PC-9 (cell line): ENCODE measurements at regions not wholly inside any gene's neighbourhood (a gene's known extent, or its start where the extent isn't known, plus 50 kb on each side); places are given as distances from the start of the nearest gene placed in this dataset.

Source experiments
- BruUV-seq: library from RNA; stranded (reverse); fragments of 400-500 nt; replicated peaks from 2 replicates; lab custom pipeline; 2021; lab: Mats Ljungman, UMichigan
- CTCF ChIA-PET: fragments of 300-600 bp; sonication (Branson Sonifier 250); formaldehyde crosslinking; loops from one replicate; lab custom pipeline; 2022; ENCODE audit warnings: antibody characterized with exemption; lab: Charles Lee
- POLR2A ChIA-PET: fragments of 300-600 bp; sonication (Branson Sonifier 250); formaldehyde crosslinking; loops from one replicate; lab custom pipeline; 2022; ENCODE audit warnings: antibody characterized with exemption; ENCODE audit not compliant: unreplicated experiment; lab: Charles Lee
- DNase-seq, 2 experiments: peaks; one replicate each; pipeline versions ENCODE4 v3.0.0 to v3.0.0-alpha.2; 2015 to 2022; ENCODE audit warnings: mixed read lengths in 1 of 2
- H2AFZ ChIP-seq: fragments of 200-600 bp; sonication (generic); 2 replicates; pipeline ENCODE4 v1.8.1; 2017; ENCODE audit warnings: antibody characterized with exemption
- H3F3A ChIP-seq: fragments of 200-600 bp; sonication (generic); 2 replicates; pipeline ENCODE4 v1.8.1; 2017; ENCODE audit warnings: antibody characterized with exemption, mild to moderate bottlenecking, low read depth; ENCODE audit not compliant: insufficient read depth
- H3K27ac ChIP-seq: fragments of 200-600 bp; sonication (generic); 2 replicates; pipeline ENCODE4 v1.6.1; 2016; ENCODE audit warnings: mixed run types
- H3K27me3 ChIP-seq: fragments of 200-600 bp; sonication (generic); 2 replicates; pipeline ENCODE4 v1.6.1; 2016; ENCODE audit warnings: low read depth, mixed run types; ENCODE audit not compliant: insufficient read depth
- H3K36me3 ChIP-seq: fragments of 200-600 bp; sonication (generic); 2 replicates; pipeline ENCODE4 v1.6.1; 2016; ENCODE audit warnings: low read depth, mixed run types
- H3K4me1 ChIP-seq: fragments of 200-600 bp; sonication (generic); replicated peaks from 2 replicates; pipeline ENCODE4 v1.6.1; 2016; ENCODE audit warnings: mixed run types; ENCODE audit not compliant: insufficient read depth
- H3K4me2 ChIP-seq: fragments of 200-600 bp; sonication (generic); 2 replicates; pipeline ENCODE4 v1.6.1; 2017; ENCODE audit warnings: mixed run types
- H3K4me3 ChIP-seq: fragments of 200-600 bp; sonication (generic); 2 replicates; pipeline ENCODE4 v1.6.1; 2016; ENCODE audit warnings: mixed run types
- H3K79me2 ChIP-seq: fragments of 200-600 bp; sonication (generic); 2 replicates; pipeline ENCODE4 v1.6.1; 2017; ENCODE audit warnings: low read depth, mixed run types
- H3K9me2 ChIP-seq: fragments of 200-600 bp; sonication (generic); 2 replicates; pipeline ENCODE4 v1.8.1; 2017; ENCODE audit warnings: mild to moderate bottlenecking; ENCODE audit not compliant: insufficient read depth
- H3K9me3 ChIP-seq: fragments of 200-600 bp; sonication (generic); 2 replicates; pipeline ENCODE4 v1.8.1; 2016; ENCODE audit warnings: low read depth; ENCODE audit not compliant: insufficient read depth
- H4K20me1 ChIP-seq: fragments of 200-600 bp; sonication (generic); 2 replicates; pipeline ENCODE4 v1.8.1; 2017; ENCODE audit not compliant: insufficient read depth
- CTCF ChIP-seq: fragments of 200-600 bp; sonication (generic); conservative IDR thresholded peaks from 2 replicates; pipeline ENCODE4 v1.6.1; 2017; ENCODE audit warnings: mixed run types, antibody characterized with exemption, mild to moderate bottlenecking, moderate library complexity
- EZH2 ChIP-seq: fragments of 200-600 bp; sonication (generic); IDR thresholded peaks from 2 replicates; pipeline ENCODE4 v1.8.0; 2017; ENCODE audit warnings: antibody characterized with exemption, low read depth
- intact Hi-C: fragments of 100-400 bp; cut with micrococcal nuclease; formaldehyde crosslinking; loops from one replicate; pipeline ENCODE4 v1.10.0; 2022; ENCODE audit not compliant: unreplicated experiment

GRCh38 chr3:13716540-13717221 lies 163.2 kb downstream of the WNT7A start:
- no peaks in the 10 kb centered on the region for H3K9me3 ChIP-seq
- no peaks in the 10 kb centered on the region for H3K79me2 ChIP-seq
- no peak overlapping the region for H3K4me2 ChIP-seq
- no peaks in the 10 kb centered on the region for H4K20me1 ChIP-seq
- no peaks in the 10 kb centered on the region for H3K9me2 ChIP-seq
- ChIA-PET POLR2A (no interaction called here), CTCF (no interaction called here)
- no peaks in the 10 kb centered on the region for H3K4me1 ChIP-seq
- no peaks in the 10 kb centered on the region for H3F3A ChIP-seq
- TF ChIP-seq CTCF = no peak
- no peak for TF ChIP-seq EZH2
- no peak for DNase-seq
- intact Hi-C loops = no loop called here
- H3K27me3 ChIP-seq = peaks cover 14% of the 10 kb centered on the region
- BruUV-seq = no TSS peak
- no peak overlapping the region for H2AFZ ChIP-seq
- no peaks in the 10 kb centered on the region for H3K36me3 ChIP-seq
- no peak overlapping the region for H3K4me3 ChIP-seq
- no peak overlapping the region for H3K27ac ChIP-seq

- TF ChIP-seq EZH2 = no peak
- TF ChIP-seq CTCF = no peak
- H3K4me1 ChIP-seq = no peaks in the 10 kb centered on the region
Measured at GRCh38 chr3:13715961-13716360, 163.9 kb downstream of the WNT7A start.

GRCh38 chr3:13715167-13715954 lies 164.5 kb downstream of the WNT7A start:
- ChIA-PET CTCF (no interaction called here), POLR2A (no interaction called here)
- Histone ChIP-seq H3K79me2 (no peaks in the 10 kb centered on the region), H3K9me3 (no peaks in the 10 kb centered on the region; the same call in 1 of the 2 replicates), H3K4me3 (no peak overlapping the region), H3K27me3 (peaks cover 25% of the 10 kb centered on the region), H3K27ac (no peak overlapping the region), H3K36me3 (no peaks in the 10 kb centered on the region), H3K4me2 (no peak overlapping the region), H3K4me1 (no peaks in the 10 kb centered on the region), H2AFZ (no peak overlapping the region), H3K9me2 (no peaks in the 10 kb centered on the region), H3F3A (no peaks in the 10 kb centered on the region), H4K20me1 (no peaks in the 10 kb centered on the region)
- TF ChIP-seq CTCF (no peak), EZH2 (no peak)
- intact Hi-C loops = no loop called here
- BruUV-seq = no TSS peak
- no peak for DNase-seq

More at GRCh38 chr3:13715961-13716360, 163.9 kb downstream of the WNT7A start:
- ChIA-PET POLR2A (no interaction called here), CTCF (no interaction called here)
- Histone ChIP-seq H3K9me3 (no peaks in the 10 kb centered on the region; the same call in 1 of the 2 replicates), H3K4me2 (no peak overlapping the region), H3K27ac (no peak overlapping the region), H3K36me3 (no peaks in the 10 kb centered on the region), H4K20me1 (no peaks in the 10 kb centered on the region), H3K4me3 (no peak overlapping the region), H3K27me3 (peaks cover 22% of the 10 kb centered on the region), H3K9me2 (no peaks in the 10 kb centered on the region), H3F3A (no peaks in the 10 kb centered on the region), H3K79me2 (no peaks in the 10 kb centered on the region), H2AFZ (no peak overlapping the region)
- DNase-seq = no peak
- no TSS peak for BruUV-seq
- intact Hi-C loops = no loop called here
